Osteoblast (primary cell): ENCODE measurements at regions not wholly inside any gene's neighbourhood (a gene's known extent, or its start where the extent isn't known, plus 50 kb on each side); places are given as distances from the start of the nearest gene placed in this dataset.

Experiments
- DNase-seq: peaks from one replicate; pipeline ENCODE4 v3.0.0; 2011; ENCODE audit warnings: low spot score, mixed read lengths; ENCODE audit not compliant: insufficient read length; ENCODE audit errors: missing footprints
- H2AFZ ChIP-seq: 2 replicates; pipeline ENCODE4 v1.6.0; 2011; ENCODE audit warnings: mild to moderate bottlenecking, low read length
- H3K27ac ChIP-seq: 2 replicates; pipeline ENCODE4 v1.5.1; 2011; ENCODE audit warnings: mild to moderate bottlenecking, low read depth, low read length, moderate library complexity
- H3K27me3 ChIP-seq: 2 replicates; pipeline ENCODE4 v1.6.0; 2012; ENCODE audit warnings: mild to moderate bottlenecking, control low read depth, inconsistent platforms, low read length, moderate library complexity; ENCODE audit not compliant: insufficient read depth
- H3K36me3 ChIP-seq: 2 replicates; pipeline ENCODE4 v1.5.1; 2011; ENCODE audit warnings: mild to moderate bottlenecking, low read length, control low read depth, moderate library complexity; ENCODE audit not compliant: insufficient read depth
- H3K4me1 ChIP-seq: 2 replicates; pipeline ENCODE4 v1.5.1; 2011; ENCODE audit warnings: mild to moderate bottlenecking, low read length, control low read depth, moderate library complexity; ENCODE audit not compliant: insufficient read depth
- H3K4me2 ChIP-seq: 2 replicates; pipeline ENCODE4 v1.6.0; 2011; ENCODE audit warnings: mild to moderate bottlenecking, low read length; ENCODE audit not compliant: insufficient read depth
- H3K4me3 ChIP-seq: fragments of 200-600 bp; sonication (generic); 3 replicates; pipeline ENCODE4 v1.5.1; 2012; ENCODE audit warnings: mild to moderate bottlenecking, low read length, inconsistent platforms; ENCODE audit not compliant: insufficient read depth
- H3K79me2 ChIP-seq: 2 replicates; pipeline ENCODE4 v1.6.0; 2012; ENCODE audit warnings: mild to moderate bottlenecking, low read length, control low read depth, inconsistent platforms; ENCODE audit not compliant: insufficient read depth
- H3K9me3 ChIP-seq: 2 replicates; pipeline ENCODE4 v1.5.1; 2011; ENCODE audit warnings: low read depth, low read length, control low read depth
- H4K20me1 ChIP-seq: 2 replicates; pipeline ENCODE4 v1.6.0; 2012; ENCODE audit warnings: mild to moderate bottlenecking, low read length, control low read depth; ENCODE audit not compliant: insufficient read depth
- TF ChIP-seq, protein P1 (sequence below): IDR thresholded peaks from 2 replicates; pipeline ENCODE4 v1.5.1; 2011; ENCODE audit warnings: mild to moderate bottlenecking, low read depth, low read length, moderate library complexity; ENCODE audit errors: extremely low read depth

GRCh38 chr15:69629631-69630161, 177.1 kb downstream of the RPLP1 start:
- Histone ChIP-seq H3K4me1 (no peaks in the 10 kb centered on the region), H3K4me3 (no peak overlapping the region), H3K4me2 (no peak overlapping the region), H3K27me3 (peaks cover 61% of the 10 kb centered on the region), H3K27ac (no peak overlapping the region), H3K9me3 (no peaks in the 10 kb centered on the region), H3K36me3 (no peaks in the 10 kb centered on the region), H4K20me1 (no peaks in the 10 kb centered on the region), H2AFZ (no peak overlapping the region), H3K79me2 (no peaks in the 10 kb centered on the region)
- TF ChIP-seq, protein P1, sequence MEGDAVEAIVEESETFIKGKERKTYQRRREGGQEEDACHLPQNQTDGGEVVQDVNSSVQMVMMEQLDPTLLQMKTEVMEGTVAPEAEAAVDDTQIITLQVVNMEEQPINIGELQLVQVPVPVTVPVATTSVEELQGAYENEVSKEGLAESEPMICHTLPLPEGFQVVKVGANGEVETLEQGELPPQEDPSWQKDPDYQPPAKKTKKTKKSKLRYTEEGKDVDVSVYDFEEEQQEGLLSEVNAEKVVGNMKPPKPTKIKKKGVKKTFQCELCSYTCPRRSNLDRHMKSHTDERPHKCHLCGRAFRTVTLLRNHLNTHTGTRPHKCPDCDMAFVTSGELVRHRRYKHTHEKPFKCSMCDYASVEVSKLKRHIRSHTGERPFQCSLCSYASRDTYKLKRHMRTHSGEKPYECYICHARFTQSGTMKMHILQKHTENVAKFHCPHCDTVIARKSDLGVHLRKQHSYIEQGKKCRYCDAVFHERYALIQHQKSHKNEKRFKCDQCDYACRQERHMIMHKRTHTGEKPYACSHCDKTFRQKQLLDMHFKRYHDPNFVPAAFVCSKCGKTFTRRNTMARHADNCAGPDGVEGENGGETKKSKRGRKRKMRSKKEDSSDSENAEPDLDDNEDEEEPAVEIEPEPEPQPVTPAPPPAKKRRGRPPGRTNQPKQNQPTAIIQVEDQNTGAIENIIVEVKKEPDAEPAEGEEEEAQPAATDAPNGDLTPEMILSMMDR, result no peak
- DNase-seq, result no peak

- H3K27me3 ChIP-seq, result peaks cover 62% of the 10 kb centered on the region
- TF ChIP-seq, protein P1, result no peak
- H3K4me3 ChIP-seq, result no peak overlapping the region
- H3K4me2 ChIP-seq, result no peak overlapping the region
- no peak overlapping the region for H3K27ac ChIP-seq
- no peaks in the 10 kb centered on the region for H3K9me3 ChIP-seq
- H2AFZ ChIP-seq, result no peak overlapping the region
- no peaks in the 10 kb centered on the region for H3K4me1 ChIP-seq
- no peaks in the 10 kb centered on the region for H3K79me2 ChIP-seq
- H3K36me3 ChIP-seq, result no peaks in the 10 kb centered on the region
- no peaks in the 10 kb centered on the region for H4K20me1 ChIP-seq
- DNase-seq, result no peak
Measured at GRCh38 chr15:69631005-69631404, 178.4 kb downstream of the RPLP1 start.

- no peaks in the 10 kb centered on the region for H3K9me3 ChIP-seq
- H3K79me2 ChIP-seq, result no peaks in the 10 kb centered on the region
- no peaks in the 10 kb centered on the region for H3K4me1 ChIP-seq
- no peak overlapping the region for H3K4me3 ChIP-seq
- H3K27ac ChIP-seq, result no peak overlapping the region
- no peaks in the 10 kb centered on the region for H3K36me3 ChIP-seq
- H4K20me1 ChIP-seq, result no peaks in the 10 kb centered on the region
- no peak overlapping the region for H3K4me2 ChIP-seq
- H3K27me3 ChIP-seq, result peaks cover 52% of the 10 kb centered on the region
- TF ChIP-seq, protein P1, result no peak
- no peak for DNase-seq
- H2AFZ ChIP-seq, result no peak overlapping the region
Measured at GRCh38 chr15:69631978-69632377, 179.4 kb downstream of the RPLP1 start.

- Histone ChIP-seq H3K36me3 (no peaks in the 10 kb centered on the region), H3K9me3 (no peaks in the 10 kb centered on the region), H3K4me2 (no peak overlapping the region), H2AFZ (no peak overlapping the region), H3K27me3 (peaks cover 52% of the 10 kb centered on the region), H3K27ac (no peak overlapping the region), H3K4me3 (no peak overlapping the region), H3K79me2 (no peaks in the 10 kb centered on the region), H3K4me1 (no peaks in the 10 kb centered on the region), H4K20me1 (no peaks in the 10 kb centered on the region)
- DNase-seq, result no peak
- TF ChIP-seq, protein P1, result no peak
Measured at GRCh38 chr15:69634860-69635259, 182.2 kb downstream of the RPLP1 start.
